IMR-90 (cell line): ENCODE measurements at regions not wholly inside any gene's neighbourhood (a gene's known extent, or its start where the extent isn't known, plus 50 kb on each side); places are given as distances from the start of the nearest gene placed in this dataset.

Experiments
- ATAC-seq: fragments of 200-7000 bp; cut with Tn5 transposase; 2 replicates; pipeline ENCODE4 v1.9.1; 2020; ENCODE audit warnings: low read depth, mild to moderate bottlenecking, moderate library complexity
- BruUV-seq: library from RNA; stranded (reverse); fragments of 400-500 nt; replicated peaks from 2 replicates; lab custom pipeline; 2021; lab: Mats Ljungman, UMichigan
- CTCF ChIA-PET: fragments of 300-600 bp; formaldehyde crosslinking; extraction: SDS; loops from one replicate; lab custom pipeline; 2021; ENCODE audit warnings: antibody characterized with exemption; lab: Yijun Ruan, JAX
- POLR2A ChIA-PET: fragments of 300-600 bp; sonication (Branson Sonifier 250); formaldehyde crosslinking; loops from one replicate; lab custom pipeline; 2022; ENCODE audit warnings: antibody characterized with exemption; ENCODE audit not compliant: unreplicated experiment; lab: Charles Lee
- DNase-seq: peaks from one replicate; pipeline ENCODE4 v3.0.0; 2013
- H2AFZ ChIP-seq: replicated peaks from 2 replicates; pipeline ENCODE3; 2013; ENCODE audit warnings: low read length, mild to moderate bottlenecking; ENCODE audit not compliant: poor library complexity
- H2AK5ac ChIP-seq: 2 replicates; pipeline ENCODE4 v1.6.1; 2013; ENCODE audit warnings: low read depth, low read length, inconsistent platforms
- H2AK9ac ChIP-seq: replicated peaks from 2 replicates; pipeline ENCODE3; 2013; ENCODE audit warnings: mild to moderate bottlenecking, low read depth, low read length, moderate library complexity; ENCODE audit not compliant: poor library complexity
- H2BK120ac ChIP-seq: 2 replicates; pipeline ENCODE4 v1.6.1; 2013; ENCODE audit warnings: low read depth, low read length, inconsistent platforms
- H2BK15ac ChIP-seq: 3 replicates; pipeline ENCODE4 v1.6.1; 2013; ENCODE audit warnings: low read depth, low read length, inconsistent platforms
- H2BK20ac ChIP-seq: 2 replicates; pipeline ENCODE4 v1.6.1; 2013; ENCODE audit warnings: low read depth, mild to moderate bottlenecking, inconsistent platforms, low read length, moderate library complexity
- H2BK5ac ChIP-seq: 2 replicates; pipeline ENCODE4 v1.6.1; 2013; ENCODE audit warnings: mild to moderate bottlenecking, low read depth, low read length, inconsistent platforms; ENCODE audit not compliant: poor library complexity, severe bottlenecking
- H3K14ac ChIP-seq: replicated peaks from 2 replicates; pipeline ENCODE4 v1.6.1; 2013; ENCODE audit warnings: low read depth, low read length, inconsistent platforms
- H3K18ac ChIP-seq: 2 replicates; pipeline ENCODE4 v1.6.1; 2013; ENCODE audit warnings: low read depth, low read length, control low read depth
- H3K23ac ChIP-seq: 2 replicates; pipeline ENCODE4 v1.6.1; 2013; ENCODE audit warnings: low read depth, low read length, inconsistent platforms
- H3K27ac ChIP-seq: 2 replicates; pipeline ENCODE4 v1.5.1; 2013; ENCODE audit warnings: mild to moderate bottlenecking, control low read depth, low read length; ENCODE audit not compliant: insufficient read depth
- H3K27me3 ChIP-seq: 2 replicates; pipeline ENCODE4 v1.6.1; 2013; ENCODE audit warnings: low read length; ENCODE audit not compliant: control insufficient read depth, insufficient read depth
- H3K36me3 ChIP-seq: 2 replicates; pipeline ENCODE4 v1.6.1; 2013; ENCODE audit warnings: low read length, mixed read lengths; ENCODE audit not compliant: control insufficient read depth, insufficient read depth
- H3K4ac ChIP-seq: 2 replicates; pipeline ENCODE4 v1.6.1; 2013; ENCODE audit warnings: low read depth, low read length, inconsistent platforms
- H3K4me1 ChIP-seq: 2 replicates; pipeline ENCODE4 v1.6.1; 2013; ENCODE audit warnings: low read length, mixed read lengths; ENCODE audit not compliant: control insufficient read depth, insufficient read depth
- H3K4me2 ChIP-seq: 2 replicates; pipeline ENCODE4 v1.6.1; 2013; ENCODE audit warnings: low read depth, mild to moderate bottlenecking, control low read depth, low read length, moderate library complexity
- H3K4me3 ChIP-seq: 2 replicates; pipeline ENCODE4 v1.5.1; 2013; ENCODE audit warnings: low read depth, mild to moderate bottlenecking, control low read depth, low read length, moderate library complexity; ENCODE audit not compliant: insufficient read depth
- H3K56ac ChIP-seq: 2 replicates; pipeline ENCODE4 v1.6.1; 2013; ENCODE audit warnings: low read length, inconsistent platforms; ENCODE audit not compliant: insufficient read depth; ENCODE audit errors: extremely low read depth
- H3K79me1 ChIP-seq, 2 experiments: 2 replicates each; pipeline ENCODE4 v1.6.1; 2013; ENCODE audit warnings: low read length in 2 of 2, inconsistent platforms in 1 of 2, low read depth in 1 of 2
- H3K9ac ChIP-seq: 2 replicates; pipeline ENCODE4 v1.6.1; 2013; ENCODE audit warnings: low read depth, low read length, control low read depth
- H3K9me1 ChIP-seq: 2 replicates; pipeline ENCODE4 v1.6.1; 2013; ENCODE audit warnings: low read length, inconsistent platforms; ENCODE audit not compliant: insufficient read depth
- H3K9me3 ChIP-seq: 2 replicates; pipeline ENCODE4 v1.6.1; 2013; ENCODE audit warnings: low read length; ENCODE audit not compliant: control insufficient read depth, insufficient read depth
- H4K20me1 ChIP-seq: 2 replicates; pipeline ENCODE4 v1.6.1; 2013; ENCODE audit warnings: low read length, inconsistent platforms; ENCODE audit not compliant: insufficient read depth
- H4K5ac ChIP-seq: 2 replicates; pipeline ENCODE4 v1.6.1; 2013; ENCODE audit warnings: mild to moderate bottlenecking, low read depth, low read length, control low read depth
- H4K8ac ChIP-seq, 2 experiments: 2 replicates each; pipeline ENCODE4 v1.6.1; 2013; ENCODE audit warnings: low read depth in 2 of 2, low read length in 2 of 2, control low read depth in 1 of 2, inconsistent platforms in 1 of 2
- H4K91ac ChIP-seq: 2 replicates; pipeline ENCODE4 v1.6.1; 2013; ENCODE audit warnings: low read depth, low read length, inconsistent platforms; ENCODE audit not compliant: insufficient read depth
- BHLHE40 ChIP-seq: fragments of 150-350 bp; IDR thresholded peaks from 2 replicates; pipeline ENCODE4 v1.6.1; 2016; ENCODE audit warnings: mild to moderate bottlenecking, low read depth, low read length
- CEBPB ChIP-seq: IDR thresholded peaks from 2 replicates; pipeline ENCODE4 v1.6.1; 2012; ENCODE audit warnings: low read depth, low read length, improper control_type of control experiment
- CHD1 ChIP-seq: IDR thresholded peaks from 2 replicates; pipeline ENCODE4 v1.6.1; 2012; ENCODE audit warnings: low read depth, low read length, improper control_type of control experiment
- CTCF ChIP-seq: conservative IDR thresholded peaks from 2 replicates; pipeline ENCODE4 v1.5.1; 2012; ENCODE audit warnings: mild to moderate bottlenecking, low read depth, low read length, improper control_type of control experiment
- ELK1 ChIP-seq: fragments of 150-350 bp; IDR thresholded peaks from 2 replicates; pipeline ENCODE4 v1.6.1; 2016; ENCODE audit warnings: low read depth, mild to moderate bottlenecking, low read length, moderate library complexity, borderline replicate concordance
- FOS ChIP-seq: fragments of 150-350 bp; IDR thresholded peaks from 2 replicates; pipeline ENCODE4 v1.6.1; 2016; ENCODE audit warnings: low read depth, low read length
- MAFK ChIP-seq: IDR thresholded peaks from 2 replicates; pipeline ENCODE4 v1.6.1; 2012; ENCODE audit warnings: low read depth, low read length, improper control_type of control experiment
- MAZ ChIP-seq: IDR thresholded peaks from 2 replicates; pipeline ENCODE4 v1.6.1; 2012; ENCODE audit warnings: low read depth, mild to moderate bottlenecking, low read length, improper control_type of control experiment, moderate library complexity, borderline replicate concordance
- MXI1 ChIP-seq: IDR thresholded peaks from 2 replicates; pipeline ENCODE4 v1.6.1; 2012; ENCODE audit warnings: low read depth, mild to moderate bottlenecking, low read length, moderate library complexity, borderline replicate concordance
- NFE2L2 ChIP-seq: fragments of 150-350 bp; IDR thresholded peaks from 2 replicates; pipeline ENCODE4 v1.6.1; 2016; ENCODE audit warnings: low read depth, mild to moderate bottlenecking, low read length
- POLR2A ChIP-seq: IDR thresholded peaks from 2 replicates; pipeline ENCODE4 v1.6.1; 2012; ENCODE audit warnings: mild to moderate bottlenecking, low read depth, low read length
- RAD21 ChIP-seq: IDR thresholded peaks from 2 replicates; pipeline ENCODE4 v1.6.1; 2012; ENCODE audit warnings: low read length, improper control_type of control experiment
- RCOR1 ChIP-seq: IDR thresholded peaks from 2 replicates; pipeline ENCODE4 v1.6.1; 2012; ENCODE audit warnings: mild to moderate bottlenecking, low read length, improper control_type of control experiment; ENCODE audit not compliant: insufficient replicate concordance
- RFX5 ChIP-seq: IDR thresholded peaks from 2 replicates; pipeline ENCODE4 v1.8.0; 2012; ENCODE audit warnings: low read depth, mild to moderate bottlenecking, low read length, moderate library complexity
- SMC3 ChIP-seq: fragments of 150-350 bp; IDR thresholded peaks from 2 replicates; pipeline ENCODE4 v1.6.1; 2016; ENCODE audit warnings: low read depth, mild to moderate bottlenecking, antibody characterized with exemption, low read length, moderate library complexity
- USF2 ChIP-seq: fragments of 150-350 bp; IDR thresholded peaks from 2 replicates; pipeline ENCODE4 v1.6.1; 2017; ENCODE audit warnings: mild to moderate bottlenecking, antibody characterized with exemption, low read length, low read depth
- WGBS, 2 experiments: methylation state at CpG; one replicate each; pipeline versions ENCODE4 v1.1.5 to v1.1.7; 2013; ENCODE audit warnings: missing lambda C conversion rate in 2 of 2; ENCODE audit not compliant: insufficient read length in 1 of 2; ENCODE audit errors: extremely low coverage in 2 of 2; 5-methylcytosine and 5-hydroxymethylcytosine counted together
- dilution Hi-C: fragments of 300-500 bp; cut with HindIII; formaldehyde crosslinking; loops from one replicate; pipeline ENCODE4 v1.14.3; 2018; ENCODE audit warnings: low sequenced_read_pairs; ENCODE audit not compliant: unreplicated experiment
- in situ Hi-C: fragments of 300-500 bp; cut with MboI; formaldehyde crosslinking; loops from 3 replicates; pipeline ENCODE4 v1.14.3; 2019; ENCODE audit warnings: low sequenced_read_pairs, inconsistent platforms, mixed read lengths
- intact Hi-C: fragments of 100-400 bp; cut with micrococcal nuclease; formaldehyde crosslinking; loops from 2 replicates; pipeline ENCODE4 v1.10.0; 2022

DNA sequence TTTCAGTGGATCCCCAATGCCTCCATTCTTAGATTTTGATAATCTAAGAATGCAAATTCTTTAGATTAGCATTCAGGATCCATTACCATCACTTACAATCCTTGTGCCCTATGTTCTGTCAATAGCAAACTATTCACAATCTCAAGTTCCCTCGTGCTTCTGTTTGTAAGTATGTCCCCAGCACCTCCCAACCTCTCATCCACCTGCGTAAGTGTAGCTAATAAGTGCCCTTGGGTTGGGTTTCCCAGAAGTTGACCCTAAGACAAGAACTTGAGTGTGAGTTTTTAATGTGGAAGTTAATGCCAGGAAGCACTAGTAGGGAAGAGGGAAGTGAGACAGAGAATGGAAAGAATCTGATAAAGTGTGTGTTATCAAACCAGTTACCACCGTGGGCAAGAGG is 72.6 kb upstream of the PAK5 start:
- intact Hi-C loops: no loop called here
- no peak overlapping the region for H3K18ac ChIP-seq
- no peak overlapping the region for H3K23ac ChIP-seq
- H3K9me1 ChIP-seq: no peaks in the 10 kb centered on the region
- no peak overlapping the region for H2AK9ac ChIP-seq
- H4K5ac ChIP-seq: no peak overlapping the region
- no peaks in the 10 kb centered on the region for H3K4me1 ChIP-seq
- H2BK20ac ChIP-seq: no peak overlapping the region
- H3K4me2 ChIP-seq: no peak overlapping the region
- no TSS peak for BruUV-seq
- ChIA-PET CTCF (interaction anchor here (2.9 kb wide), 1 partner anchor 293 kb away, joined by 19 read pairs; no protein-coding TSS in a partner anchor), POLR2A (no interaction called here)
- dilution Hi-C loops: no loop called here
- H3K4ac ChIP-seq: no peak overlapping the region
- no peak overlapping the region for H3K27ac ChIP-seq
- no peak overlapping the region for H3K4me3 ChIP-seq
- no peak overlapping the region for H3K14ac ChIP-seq
- no peak overlapping the region for H2BK120ac ChIP-seq
- peaks cover 3% of the 10 kb centered on the region for H3K27me3 ChIP-seq
- H4K20me1 ChIP-seq: no peaks in the 10 kb centered on the region
- H2AK5ac ChIP-seq: no peak overlapping the region
- no peaks in the 10 kb centered on the region for H3K9me3 ChIP-seq
- ATAC-seq (no peak), DNase-seq (no peak)
- no peak overlapping the region for H4K91ac ChIP-seq
- H3K56ac ChIP-seq: no peak overlapping the region
- no peak overlapping the region for H4K8ac ChIP-seq
- H2BK5ac ChIP-seq: no peak overlapping the region
- no peak overlapping the region for H2AFZ ChIP-seq
- TF ChIP-seq MAFK (no peak), USF2 (no peak), CEBPB (no peak), MAZ (no peak), ELK1 (no peak), FOS (no peak), RCOR1 (no peak), RFX5 (no peak), NFE2L2 (no peak), CTCF (no peak), RAD21 (no peak), CHD1 (no peak), SMC3 (no peak), MXI1 (no peak), POLR2A (no peak), BHLHE40 (no peak)
- no peak overlapping the region for H2BK15ac ChIP-seq
- no peaks in the 10 kb centered on the region for H3K36me3 ChIP-seq
- no peaks in the 10 kb centered on the region for H3K79me1 ChIP-seq
- H3K9ac ChIP-seq: no peak overlapping the region
- in situ Hi-C loops: loop anchor here (5.0 to 25.0 kb wide), 2 partner anchors 289 to 499 kb away; no protein-coding TSS in a partner anchor
- 83% methylated on average over 1 of the region's 3 CpGs; no CpG with 5 or more reads in 1 of the 2 experiments for WGBS, 2 experiments
